Osteoblast (primary cell): ENCODE measurements at regions not wholly inside any gene's neighbourhood (a gene's known extent, or its start where the extent isn't known, plus 50 kb on each side); places are given as distances from the start of the nearest gene placed in this dataset.

Experiments used
- DNase-seq: peaks from one replicate; pipeline ENCODE4 v3.0.0; 2011; ENCODE audit warnings: low spot score, mixed read lengths; ENCODE audit not compliant: insufficient read length; ENCODE audit errors: missing footprints
- H2AFZ ChIP-seq: 2 replicates; pipeline ENCODE4 v1.6.0; 2011; ENCODE audit warnings: mild to moderate bottlenecking, low read length
- H3K27ac ChIP-seq: 2 replicates; pipeline ENCODE4 v1.5.1; 2011; ENCODE audit warnings: mild to moderate bottlenecking, low read depth, low read length, moderate library complexity
- H3K27me3 ChIP-seq: 2 replicates; pipeline ENCODE4 v1.6.0; 2012; ENCODE audit warnings: mild to moderate bottlenecking, control low read depth, inconsistent platforms, low read length, moderate library complexity; ENCODE audit not compliant: insufficient read depth
- H3K36me3 ChIP-seq: 2 replicates; pipeline ENCODE4 v1.5.1; 2011; ENCODE audit warnings: mild to moderate bottlenecking, low read length, control low read depth, moderate library complexity; ENCODE audit not compliant: insufficient read depth
- H3K4me1 ChIP-seq: 2 replicates; pipeline ENCODE4 v1.5.1; 2011; ENCODE audit warnings: mild to moderate bottlenecking, low read length, control low read depth, moderate library complexity; ENCODE audit not compliant: insufficient read depth
- H3K4me2 ChIP-seq: 2 replicates; pipeline ENCODE4 v1.6.0; 2011; ENCODE audit warnings: mild to moderate bottlenecking, low read length; ENCODE audit not compliant: insufficient read depth
- H3K4me3 ChIP-seq: fragments of 200-600 bp; sonication (generic); 3 replicates; pipeline ENCODE4 v1.5.1; 2012; ENCODE audit warnings: mild to moderate bottlenecking, low read length, inconsistent platforms; ENCODE audit not compliant: insufficient read depth
- H3K79me2 ChIP-seq: 2 replicates; pipeline ENCODE4 v1.6.0; 2012; ENCODE audit warnings: mild to moderate bottlenecking, low read length, control low read depth, inconsistent platforms; ENCODE audit not compliant: insufficient read depth
- H3K9me3 ChIP-seq: 2 replicates; pipeline ENCODE4 v1.5.1; 2011; ENCODE audit warnings: low read depth, low read length, control low read depth
- H4K20me1 ChIP-seq: 2 replicates; pipeline ENCODE4 v1.6.0; 2012; ENCODE audit warnings: mild to moderate bottlenecking, low read length, control low read depth; ENCODE audit not compliant: insufficient read depth
- TF ChIP-seq, protein P1 (sequence below): IDR thresholded peaks from 2 replicates; pipeline ENCODE4 v1.5.1; 2011; ENCODE audit warnings: mild to moderate bottlenecking, low read depth, low read length, moderate library complexity; ENCODE audit errors: extremely low read depth

DNA sequence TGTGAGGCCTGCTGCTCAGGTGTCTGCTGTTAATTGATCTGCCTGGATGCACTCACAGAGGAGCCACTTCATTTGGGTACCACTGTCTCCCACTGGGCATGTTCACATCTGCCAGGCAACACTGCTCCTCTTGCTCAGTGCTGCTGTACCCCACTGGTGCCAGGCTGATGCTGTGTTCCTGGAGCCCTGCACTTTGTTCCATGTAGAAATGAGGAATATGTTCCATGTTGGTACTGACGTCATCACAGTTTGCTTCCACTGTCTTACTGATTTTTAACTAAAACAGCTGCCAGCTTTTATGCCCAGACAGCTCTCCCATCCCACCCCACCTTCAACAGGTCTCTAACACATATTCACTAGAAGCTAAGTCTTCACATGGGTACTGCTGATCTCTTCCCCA, 355.7 kb downstream of the LRRC70 start:
- Histone ChIP-seq H3K4me3 (no peak overlapping the region), H3K4me2 (no peak overlapping the region), H3K27ac (no peak overlapping the region), H3K36me3 (no peaks in the 10 kb centered on the region), H3K9me3 (no peaks in the 10 kb centered on the region), H3K79me2 (no peaks in the 10 kb centered on the region), H3K4me1 (no peaks in the 10 kb centered on the region), H4K20me1 (no peaks in the 10 kb centered on the region), H3K27me3 (no peaks in the 10 kb centered on the region), H2AFZ (no peak overlapping the region)
- TF ChIP-seq, protein P1, sequence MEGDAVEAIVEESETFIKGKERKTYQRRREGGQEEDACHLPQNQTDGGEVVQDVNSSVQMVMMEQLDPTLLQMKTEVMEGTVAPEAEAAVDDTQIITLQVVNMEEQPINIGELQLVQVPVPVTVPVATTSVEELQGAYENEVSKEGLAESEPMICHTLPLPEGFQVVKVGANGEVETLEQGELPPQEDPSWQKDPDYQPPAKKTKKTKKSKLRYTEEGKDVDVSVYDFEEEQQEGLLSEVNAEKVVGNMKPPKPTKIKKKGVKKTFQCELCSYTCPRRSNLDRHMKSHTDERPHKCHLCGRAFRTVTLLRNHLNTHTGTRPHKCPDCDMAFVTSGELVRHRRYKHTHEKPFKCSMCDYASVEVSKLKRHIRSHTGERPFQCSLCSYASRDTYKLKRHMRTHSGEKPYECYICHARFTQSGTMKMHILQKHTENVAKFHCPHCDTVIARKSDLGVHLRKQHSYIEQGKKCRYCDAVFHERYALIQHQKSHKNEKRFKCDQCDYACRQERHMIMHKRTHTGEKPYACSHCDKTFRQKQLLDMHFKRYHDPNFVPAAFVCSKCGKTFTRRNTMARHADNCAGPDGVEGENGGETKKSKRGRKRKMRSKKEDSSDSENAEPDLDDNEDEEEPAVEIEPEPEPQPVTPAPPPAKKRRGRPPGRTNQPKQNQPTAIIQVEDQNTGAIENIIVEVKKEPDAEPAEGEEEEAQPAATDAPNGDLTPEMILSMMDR: no peak
- no peak for DNase-seq

DNA sequence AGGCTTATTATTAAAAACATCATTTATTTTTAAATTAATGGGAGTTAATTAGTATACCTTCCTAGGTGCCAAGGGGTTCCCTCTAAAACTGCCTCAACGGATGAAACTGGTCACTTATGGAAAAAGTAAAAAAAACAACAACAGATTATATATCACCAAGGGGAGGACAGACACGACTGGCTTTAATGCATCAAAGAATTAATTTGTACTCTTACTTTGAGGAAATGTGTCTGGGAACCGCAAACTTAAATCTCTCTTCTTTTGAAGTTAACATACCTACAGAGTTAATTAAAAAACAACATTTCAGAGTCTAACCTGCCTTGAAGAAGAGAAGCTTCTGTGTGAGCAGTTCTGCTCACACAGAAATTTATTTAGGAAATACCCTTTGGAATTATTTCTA, 354.6 kb downstream of the LRRC70 start:
- no peak overlapping the region for H3K4me3 ChIP-seq
- no peaks in the 10 kb centered on the region for H3K79me2 ChIP-seq
- no peaks in the 10 kb centered on the region for H4K20me1 ChIP-seq
- DNase-seq: no peak
- TF ChIP-seq, protein P1: no peak
- no peak overlapping the region for H2AFZ ChIP-seq
- no peak overlapping the region for H3K27ac ChIP-seq
- no peaks in the 10 kb centered on the region for H3K27me3 ChIP-seq
- no peak overlapping the region for H3K4me2 ChIP-seq
- no peaks in the 10 kb centered on the region for H3K4me1 ChIP-seq
- no peaks in the 10 kb centered on the region for H3K36me3 ChIP-seq
- no peaks in the 10 kb centered on the region for H3K9me3 ChIP-seq

DNA sequence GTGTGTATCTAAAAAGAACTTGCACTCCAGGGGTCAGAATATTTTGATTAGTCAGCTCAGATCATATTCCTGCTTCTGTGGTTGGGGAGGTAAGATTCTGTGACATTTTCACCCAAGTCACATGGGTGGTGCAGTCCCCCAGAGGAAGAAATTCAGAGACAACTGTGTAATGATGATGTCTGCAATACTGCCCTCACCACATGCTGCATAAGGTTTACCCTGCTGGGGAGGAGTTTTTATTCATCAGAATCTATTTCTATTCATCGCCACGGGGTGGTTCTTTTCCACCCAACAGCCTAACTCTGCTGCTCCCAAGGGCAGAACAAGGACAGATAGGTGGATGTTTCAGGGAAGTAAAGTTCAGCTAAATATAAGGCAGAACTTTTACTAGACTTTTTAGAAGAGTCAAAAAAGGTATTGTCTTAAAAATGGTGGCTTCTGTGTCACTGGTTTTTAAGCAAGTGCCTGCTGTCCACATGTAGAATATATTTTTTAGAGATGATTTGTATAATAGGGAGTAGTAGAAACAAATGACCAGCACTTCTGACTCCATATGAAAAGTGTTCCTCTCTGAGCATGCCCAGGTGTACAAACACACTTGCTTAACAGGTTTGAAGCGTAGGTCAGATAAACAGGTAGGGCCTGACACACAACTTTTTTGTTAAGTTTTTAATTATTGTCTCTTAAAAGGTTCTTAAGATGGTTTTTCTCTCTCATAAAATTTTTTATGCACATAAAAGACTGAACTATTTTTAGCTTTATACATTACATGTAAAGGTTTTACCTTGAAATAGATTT, 352.7 kb downstream of the LRRC70 start:
- Histone ChIP-seq H3K27me3 (no peaks in the 10 kb centered on the region), H4K20me1 (no peaks in the 10 kb centered on the region), H3K79me2 (no peaks in the 10 kb centered on the region), H3K9me3 (no peaks in the 10 kb centered on the region), H3K27ac (no peak overlapping the region), H3K4me2 (no peak overlapping the region), H3K4me1 (no peaks in the 10 kb centered on the region), H3K4me3 (no peak overlapping the region), H2AFZ (no peak overlapping the region), H3K36me3 (no peaks in the 10 kb centered on the region)
- no peak for DNase-seq
- TF ChIP-seq, protein P1: no peak

DNA sequence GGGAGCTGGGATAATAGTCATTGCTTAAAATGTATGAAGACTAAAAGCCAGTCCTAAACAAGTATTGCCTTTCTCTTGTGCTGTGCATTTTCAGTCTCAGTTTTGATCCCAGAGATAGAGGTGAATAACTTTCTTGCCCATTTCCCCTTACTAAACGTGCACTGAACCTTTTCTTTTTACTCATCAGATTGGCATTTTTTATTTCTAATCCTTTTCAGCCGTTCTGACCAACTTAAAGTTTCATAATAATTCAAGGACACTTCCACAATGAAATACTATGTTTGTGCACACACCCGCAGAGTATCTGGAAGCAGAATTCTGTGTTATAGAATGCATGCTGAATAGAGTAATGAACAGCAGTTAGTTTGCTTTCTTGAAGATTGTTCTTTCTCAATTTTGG, 343.6 kb downstream of the LRRC70 start:
- Histone ChIP-seq H3K27ac (no peak overlapping the region), H3K9me3 (no peaks in the 10 kb centered on the region), H3K4me1 (no peaks in the 10 kb centered on the region), H3K4me3 (no peak overlapping the region), H4K20me1 (no peaks in the 10 kb centered on the region), H3K36me3 (no peaks in the 10 kb centered on the region), H3K79me2 (no peaks in the 10 kb centered on the region), H3K27me3 (no peaks in the 10 kb centered on the region), H2AFZ (no peak overlapping the region), H3K4me2 (no peak overlapping the region)
- TF ChIP-seq, protein P1: no peak
- no peak for DNase-seq
